Thoracic aorta (tissue), 2 donors: ENCODE measurements at regions not wholly inside any gene's neighbourhood (a gene's known extent, or its start where the extent isn't known, plus 50 kb on each side); places are given as distances from the start of the nearest gene placed in this dataset.
"Not testable (repeated sequence)": the region's sequence is repeated elsewhere in the genome, so short reads cannot be mapped to it uniquely, and the experiment has no call there.

ENCODE experiments used
- ATAC-seq: fragments of 150-250 bp; one replicate; pipeline ENCODE4 v1.8.0; 2017; ENCODE audit warnings: low read depth; ENCODE audit not compliant: insufficient number of reproducible peaks, low FRiP score
- DNase-seq: peaks from one replicate; pipeline ENCODE4 v3.0.0-alpha.2; 2020; ENCODE audit warnings: low spot score
- H3K27ac ChIP-seq, 2 donors: fragments of 200-600 bp; sonication (generic); 1 replicate in 1 of 2; 2 replicates in 1 of 2; pipeline ENCODE4 v1.5.1; 2016; ENCODE audit warnings: mild to moderate bottlenecking in 2 of 2, moderate library complexity in 2 of 2
- H3K27me3 ChIP-seq: fragments of 200-600 bp; sonication (generic); replicated peaks from 2 replicates; pipeline ENCODE4 v1.6.0; 2016; ENCODE audit warnings: mild to moderate bottlenecking; ENCODE audit not compliant: insufficient read depth
- H3K36me3 ChIP-seq: fragments of 200-600 bp; sonication (generic); one replicate; pipeline ENCODE4 v1.5.1; 2016
- H3K4me1 ChIP-seq, 2 donors: fragments of 200-600 bp; sonication (generic); 1 replicate in 1 of 2; 2 replicates in 1 of 2; pipeline versions ENCODE4 v1.5.1 to v1.6.0; 2016; ENCODE audit warnings: low read depth in 2 of 2, mild to moderate bottlenecking in 1 of 2; ENCODE audit not compliant: control insufficient read depth in 1 of 2
- H3K4me3 ChIP-seq: fragments of 200-600 bp; sonication (generic); 2 replicates; pipeline ENCODE4 v1.5.1; 2016; ENCODE audit warnings: mild to moderate bottlenecking
- H3K9me3 ChIP-seq: fragments of 200-600 bp; sonication (generic); 2 replicates; pipeline ENCODE4 v1.5.1; 2016
- TF ChIP-seq, protein P1 (sequence below): fragments of 200-600 bp; sonication (generic); IDR thresholded peaks from one replicate; pipeline ENCODE4 v1.5.1; 2019; ENCODE audit warnings: antibody characterized with exemption

DNA sequence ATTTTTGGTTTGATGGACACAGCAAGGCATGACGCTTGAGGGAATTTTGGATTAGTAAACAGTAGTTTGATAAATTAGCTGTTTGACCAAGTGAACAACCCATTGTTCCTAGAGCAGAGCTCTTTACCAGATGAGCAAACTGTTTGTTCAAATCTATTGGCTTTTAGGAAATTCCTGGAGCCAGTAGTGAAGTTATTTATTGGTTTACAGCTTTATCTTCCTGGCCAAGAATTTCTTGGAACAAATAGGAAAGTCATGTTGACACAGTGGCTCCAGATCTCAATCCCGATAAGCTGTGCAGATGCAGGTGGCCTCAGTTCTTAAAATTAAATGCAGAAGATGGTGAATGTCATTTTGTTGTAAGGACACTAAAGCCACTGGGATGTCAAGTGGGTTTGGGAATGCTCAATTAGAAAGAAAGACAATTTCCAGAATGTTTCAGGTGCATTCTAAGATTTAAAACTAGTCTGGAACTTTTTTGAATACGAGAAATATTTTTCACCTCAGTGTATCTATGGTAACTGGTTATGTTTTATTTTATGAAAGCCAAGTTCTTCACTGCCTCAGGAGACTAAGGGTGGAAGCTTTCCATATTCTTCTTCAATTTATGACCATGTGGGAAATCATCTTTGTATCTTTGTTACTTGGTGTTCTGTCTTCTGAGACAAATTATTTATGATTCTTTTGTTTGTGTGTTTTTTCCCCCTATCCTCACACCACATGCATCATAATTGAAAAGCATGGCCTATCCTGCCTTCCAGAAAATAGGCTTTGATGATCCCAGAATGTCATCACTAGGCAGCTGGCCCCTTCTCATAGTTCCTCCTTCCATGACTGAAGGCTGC, 554.5 kb downstream of the STIM2 start:
- H3K4me1 ChIP-seq = no peaks in the 10 kb centered on the region
- no peak overlapping the region for H3K4me3 ChIP-seq
- no peak for ATAC-seq
- DNase-seq = no peak
- H3K9me3 ChIP-seq = no peaks in the 10 kb centered on the region
- no peaks in the 10 kb centered on the region for H3K36me3 ChIP-seq
- H3K27me3 ChIP-seq = no peaks in the 10 kb centered on the region
- TF ChIP-seq, protein P1, sequence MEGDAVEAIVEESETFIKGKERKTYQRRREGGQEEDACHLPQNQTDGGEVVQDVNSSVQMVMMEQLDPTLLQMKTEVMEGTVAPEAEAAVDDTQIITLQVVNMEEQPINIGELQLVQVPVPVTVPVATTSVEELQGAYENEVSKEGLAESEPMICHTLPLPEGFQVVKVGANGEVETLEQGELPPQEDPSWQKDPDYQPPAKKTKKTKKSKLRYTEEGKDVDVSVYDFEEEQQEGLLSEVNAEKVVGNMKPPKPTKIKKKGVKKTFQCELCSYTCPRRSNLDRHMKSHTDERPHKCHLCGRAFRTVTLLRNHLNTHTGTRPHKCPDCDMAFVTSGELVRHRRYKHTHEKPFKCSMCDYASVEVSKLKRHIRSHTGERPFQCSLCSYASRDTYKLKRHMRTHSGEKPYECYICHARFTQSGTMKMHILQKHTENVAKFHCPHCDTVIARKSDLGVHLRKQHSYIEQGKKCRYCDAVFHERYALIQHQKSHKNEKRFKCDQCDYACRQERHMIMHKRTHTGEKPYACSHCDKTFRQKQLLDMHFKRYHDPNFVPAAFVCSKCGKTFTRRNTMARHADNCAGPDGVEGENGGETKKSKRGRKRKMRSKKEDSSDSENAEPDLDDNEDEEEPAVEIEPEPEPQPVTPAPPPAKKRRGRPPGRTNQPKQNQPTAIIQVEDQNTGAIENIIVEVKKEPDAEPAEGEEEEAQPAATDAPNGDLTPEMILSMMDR = no peak
- no peak overlapping the region for H3K27ac ChIP-seq

DNA sequence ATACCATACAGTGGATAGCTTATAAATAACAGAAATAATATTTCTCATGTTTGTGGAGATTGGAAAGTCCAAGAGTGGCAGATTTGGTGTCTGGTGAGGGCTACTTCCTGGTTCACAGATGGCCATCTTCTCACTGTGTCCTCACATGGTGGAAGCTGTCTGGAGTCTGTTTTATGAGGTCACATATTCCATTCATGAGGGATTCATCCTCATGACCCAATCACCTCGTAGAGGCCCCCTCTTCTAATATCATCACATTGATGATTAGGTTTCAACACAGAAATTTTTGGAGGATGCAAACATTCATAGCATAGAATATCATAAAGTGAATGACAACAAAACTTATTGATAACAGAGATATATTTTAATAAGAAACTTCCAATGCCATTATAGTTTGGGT, 568.0 kb downstream of the STIM2 start:
- no peak overlapping the region for H3K27ac ChIP-seq
- H3K27me3 ChIP-seq = no peaks in the 10 kb centered on the region
- no peak overlapping the region for H3K4me3 ChIP-seq
- TF ChIP-seq, protein P1 = no peak
- H3K4me1 ChIP-seq = no peaks in the 10 kb centered on the region
- no peaks in the 10 kb centered on the region for H3K36me3 ChIP-seq
- no peaks in the 10 kb centered on the region for H3K9me3 ChIP-seq
- DNase-seq = no peak
- ATAC-seq = no peak

DNA sequence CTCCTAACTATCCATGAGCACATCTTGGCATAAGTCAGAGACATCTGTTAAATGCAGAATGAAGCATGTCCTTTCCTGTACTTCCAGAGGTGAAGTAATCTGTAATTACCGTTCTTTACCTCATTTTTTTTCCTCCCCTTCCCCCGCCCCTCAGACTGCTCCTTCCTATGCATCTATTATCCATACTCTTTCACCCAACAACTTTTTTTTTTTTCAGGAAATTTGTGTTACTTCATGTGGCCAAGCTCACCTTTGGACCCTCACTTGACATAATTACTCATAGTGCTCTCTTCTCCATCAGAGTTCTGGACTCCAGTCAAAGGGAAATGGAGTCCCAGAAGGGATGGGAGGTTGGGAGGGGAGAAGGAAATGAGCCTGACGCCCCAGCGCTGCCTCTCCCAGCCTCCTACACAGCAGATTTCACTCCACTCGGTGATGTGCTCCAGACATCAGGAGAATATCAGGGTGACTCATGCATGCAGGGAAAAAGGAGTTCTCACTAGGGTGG, 568.8 kb downstream of the STIM2 start:
- Histone ChIP-seq H3K4me3 (no peak overlapping the region), H3K27ac (no peak overlapping the region), H3K9me3 (no peaks in the 10 kb centered on the region), H3K27me3 (no peaks in the 10 kb centered on the region), H3K36me3 (no peaks in the 10 kb centered on the region), H3K4me1 (no peaks in the 10 kb centered on the region)
- TF ChIP-seq, protein P1 = no peak
- no peak for ATAC-seq
- no peak for DNase-seq

DNA sequence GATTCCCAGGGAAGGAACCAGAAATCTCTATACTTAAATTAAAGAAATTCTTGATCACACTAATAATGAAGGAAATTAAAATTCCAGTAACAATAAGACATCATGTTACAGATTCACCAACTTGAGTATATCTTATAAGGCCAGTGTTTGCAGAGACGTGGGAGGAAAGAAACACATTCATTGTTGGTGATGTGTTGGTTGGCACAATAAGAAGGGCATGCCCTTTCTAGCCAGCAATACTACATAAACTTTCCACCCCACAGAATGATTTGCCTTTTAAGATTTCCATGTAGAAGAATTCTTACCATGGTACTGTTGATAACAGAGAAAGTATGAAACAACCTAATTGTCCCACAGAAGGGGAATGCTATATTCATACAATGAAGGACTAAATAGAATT, 581.5 kb downstream of the STIM2 start:
- H3K27ac ChIP-seq = no peak overlapping the region
- no peaks in the 10 kb centered on the region for H3K36me3 ChIP-seq

DNA sequence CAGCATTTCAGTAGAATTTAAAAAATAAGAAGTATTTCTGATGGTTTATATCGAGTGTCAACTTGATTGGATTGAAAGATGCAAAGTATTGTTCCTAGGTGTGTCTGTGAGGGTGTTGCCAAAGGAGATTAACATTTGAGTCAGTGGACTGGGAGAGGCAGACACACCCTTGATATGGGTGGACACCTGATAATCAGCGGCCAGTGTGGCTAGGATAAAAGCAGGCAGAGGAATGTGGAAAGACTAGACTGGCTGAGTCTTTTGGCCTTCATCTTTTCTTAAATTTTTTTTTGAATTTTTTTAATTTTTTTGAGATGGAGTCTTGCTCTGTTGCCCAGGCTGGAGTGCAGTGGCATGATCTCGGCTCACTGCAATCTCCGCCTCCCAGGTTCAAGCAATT, 582.0 kb downstream of the STIM2 start:
- not testable (repeated sequence) for H3K9me3 ChIP-seq, ATAC-seq, H3K36me3 ChIP-seq, H3K4me3 ChIP-seq, H3K27ac ChIP-seq, H3K27me3 ChIP-seq, DNase-seq, H3K4me1 ChIP-seq

More for the DNA sequence above, 581.5 kb downstream of the STIM2 start:
- no peaks in the 10 kb centered on the region for H3K4me1 ChIP-seq
- H3K9me3 ChIP-seq = no peaks in the 10 kb centered on the region
- DNase-seq (no peak), ATAC-seq (no peak)
- no peak overlapping the region for H3K4me3 ChIP-seq
- H3K27me3 ChIP-seq = no peaks in the 10 kb centered on the region
- TF ChIP-seq, protein P1 = no peak
